HEK293 (cell line): ENCODE measurements at regions not wholly inside any gene's neighbourhood (a gene's known extent, or its start where the extent isn't known, plus 50 kb on each side); places are given as distances from the start of the nearest gene placed in this dataset.

Experiments used
- CTCF ChIA-PET: fragments of 350-600 bp; formaldehyde crosslinking; extraction: SDS; loops from one replicate; lab custom pipeline; 2021; ENCODE audit warnings: antibody characterized with exemption; lab: Yijun Ruan, JAX
- POLR2A ChIA-PET: fragments of 300-600 bp; formaldehyde crosslinking; extraction: SDS; loops from one replicate; lab custom pipeline; 2020; ENCODE audit warnings: antibody characterized with exemption, inconsistent platforms; lab: Yijun Ruan, JAX
- H3K27ac ChIP-seq: fragments of 200-500 bp; sonication (Bioruptor generic); 2 replicates; pipeline ENCODE4 v1.5.1; 2014; ENCODE audit warnings: low read depth, low read length, control low read depth, inconsistent platforms; ENCODE audit errors: extremely low read depth
- H3K36me3 ChIP-seq, 2 experiments: fragments of 200-500 bp in 1 of 2; sonication (Bioruptor generic) in 1 of 2; 1 replicate in 1 of 2; 2 replicates in 1 of 2; pipeline ENCODE4 v1.5.1; 2014 to 2017; ENCODE audit warnings: inconsistent platforms in 2 of 2, low read length in 2 of 2; ENCODE audit not compliant: control insufficient read depth in 2 of 2, insufficient read depth in 1 of 2
- H3K4me1 ChIP-seq: fragments of 200-500 bp; sonication (Bioruptor generic); 2 replicates; pipeline ENCODE4 v1.5.1; 2014; ENCODE audit warnings: mild to moderate bottlenecking, low read length, inconsistent platforms; ENCODE audit not compliant: control insufficient read depth, insufficient read depth
- H3K4me3 ChIP-seq: 2 replicates; pipeline ENCODE4 v1.5.1; 2011; ENCODE audit warnings: low read depth, mild to moderate bottlenecking, control low read depth, low read length, moderate library complexity
- H3K9me3 ChIP-seq: fragments of 200-500 bp; sonication (Bioruptor generic); 2 replicates; pipeline ENCODE4 v1.5.1; 2014; ENCODE audit warnings: low read depth, low read length, inconsistent platforms; ENCODE audit not compliant: control insufficient read depth, insufficient read depth
- GFI1B ChIP-seq: fragments of 450-650 bp; formaldehyde crosslinking; IDR thresholded peaks from 2 replicates; pipeline ENCODE4 v1.5.1; 2016; ENCODE audit warnings: missing biosample characterization, missing genetic modification characterization
- GLIS1 ChIP-seq: fragments of 450-650 bp; formaldehyde crosslinking; IDR thresholded peaks from 2 replicates; pipeline ENCODE4 v1.5.1; 2016; ENCODE audit warnings: missing biosample characterization, missing genetic modification characterization
- SALL2 ChIP-seq: fragments of 450-650 bp; formaldehyde crosslinking; IDR thresholded peaks from 2 replicates; pipeline ENCODE4 v1.5.0; 2017; ENCODE audit warnings: missing biosample characterization, mild to moderate bottlenecking, missing genetic modification characterization, borderline replicate concordance
- SCRT1 ChIP-seq: fragments of 450-650 bp; formaldehyde crosslinking; IDR thresholded peaks from 2 replicates; pipeline ENCODE4 v1.5.1; 2016; ENCODE audit warnings: missing biosample characterization, missing genetic modification characterization, borderline replicate concordance
- YY1 ChIP-seq: fragments of 450-650 bp; formaldehyde crosslinking; IDR thresholded peaks from 2 replicates; pipeline ENCODE4 v1.5.1; 2018; ENCODE audit warnings: missing biosample characterization, missing genetic modification characterization
- ZFHX2 ChIP-seq: fragments of 450-650 bp; formaldehyde crosslinking; conservative IDR thresholded peaks from 2 replicates; pipeline ENCODE4 v1.5.1; 2016; ENCODE audit warnings: missing biosample characterization, missing genetic modification characterization
- ZNF221 ChIP-seq: fragments of 450-650 bp; formaldehyde crosslinking; IDR thresholded peaks from 2 replicates; pipeline ENCODE4 v1.5.1; 2017; ENCODE audit warnings: missing biosample characterization, missing genetic modification characterization, borderline replicate concordance
- ZNF366 ChIP-seq: fragments of 450-650 bp; formaldehyde crosslinking; conservative IDR thresholded peaks from 2 replicates; pipeline ENCODE4 v1.5.1; 2016; ENCODE audit warnings: missing biosample characterization, missing genetic modification characterization
- ZNF621 ChIP-seq: fragments of 450-650 bp; formaldehyde crosslinking; IDR thresholded peaks from 2 replicates; pipeline ENCODE4 v1.5.1; 2017; ENCODE audit warnings: missing biosample characterization, missing genetic modification characterization
- ZNF701 ChIP-seq: fragments of 450-650 bp; formaldehyde crosslinking; IDR thresholded peaks from 2 replicates; pipeline ENCODE4 v1.5.1; 2016; ENCODE audit warnings: missing biosample characterization, missing genetic modification characterization
- ZNF768 ChIP-seq: fragments of 450-650 bp; formaldehyde crosslinking; IDR thresholded peaks from 2 replicates; pipeline ENCODE4 v1.5.1; 2018; ENCODE audit warnings: missing biosample characterization, mild to moderate bottlenecking, missing genetic modification characterization
- ZNF837 ChIP-seq: fragments of 450-650 bp; formaldehyde crosslinking; IDR thresholded peaks from 2 replicates; pipeline ENCODE4 v1.5.1; 2016; ENCODE audit warnings: missing biosample characterization, missing genetic modification characterization
- TF ChIP-seq, protein P1 (sequence below): fragments of 450-650 bp; formaldehyde crosslinking; IDR thresholded peaks from 2 replicates; pipeline ENCODE4 v1.5.1; 2016; ENCODE audit warnings: missing biosample characterization, missing genetic modification characterization
- TF ChIP-seq, protein P2 (sequence below): fragments of 450-650 bp; formaldehyde crosslinking; IDR thresholded peaks from 2 replicates; pipeline ENCODE4 v1.5.1; 2016; ENCODE audit warnings: missing biosample characterization, missing genetic modification characterization
- TF ChIP-seq, protein P3 (sequence below): fragments of 450-650 bp; formaldehyde crosslinking; IDR thresholded peaks from 2 replicates; pipeline ENCODE4 v1.5.1; 2016; ENCODE audit warnings: missing biosample characterization, missing genetic modification characterization, borderline replicate concordance
- TF ChIP-seq, protein P4 (sequence below): fragments of 450-650 bp; formaldehyde crosslinking; IDR thresholded peaks from 2 replicates; pipeline ENCODE4 v1.5.1; 2016; ENCODE audit warnings: missing biosample characterization, missing genetic modification characterization
- TF ChIP-seq, protein P5 (sequence below): fragments of 450-650 bp; formaldehyde crosslinking; IDR thresholded peaks from 2 replicates; pipeline ENCODE4 v1.5.1; 2016; ENCODE audit warnings: missing biosample characterization, missing genetic modification characterization, borderline replicate concordance
- TF ChIP-seq, protein P6 (sequence below): fragments of 450-650 bp; formaldehyde crosslinking; IDR thresholded peaks from 2 replicates; pipeline ENCODE4; 2016; ENCODE audit warnings: missing biosample characterization, missing genetic modification characterization
- TF ChIP-seq, protein P7 (sequence below): fragments of 450-650 bp; formaldehyde crosslinking; IDR thresholded peaks from 2 replicates; pipeline ENCODE4 v1.5.1; 2016; ENCODE audit warnings: missing biosample characterization, missing genetic modification characterization, low read depth

DNA sequence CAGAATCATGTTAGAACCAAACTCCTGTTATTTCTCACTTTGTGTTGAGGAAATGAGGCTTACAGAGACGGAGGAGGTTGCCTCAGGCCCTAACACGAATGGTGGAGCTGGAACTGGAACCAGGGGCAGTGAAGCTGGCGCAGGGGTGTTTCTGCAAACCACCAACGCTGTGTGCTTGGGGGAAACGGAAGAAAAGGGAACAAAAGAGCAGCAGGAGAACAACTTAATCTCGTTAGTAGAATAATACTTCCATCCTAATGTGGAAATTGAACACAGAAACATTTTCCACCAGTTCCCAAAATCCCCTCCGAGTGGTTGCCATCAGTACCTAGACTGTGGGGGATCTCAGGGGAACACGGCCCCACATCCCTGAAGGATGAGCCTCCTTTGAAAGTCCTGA, 103.4 kb upstream of the FRMD1 start:
- CTCF ChIA-PET: no interaction called here
- no peak overlapping the region for H3K27ac ChIP-seq

More for the DNA sequence above, 103.4 kb upstream of the FRMD1 start:
- Histone ChIP-seq H3K4me3 (no peak overlapping the region), H3K36me3 (no peaks in the 10 kb centered on the region), H3K9me3 (no peaks in the 10 kb centered on the region), H3K4me1 (no peaks in the 10 kb centered on the region)
- POLR2A ChIA-PET: no interaction called here
- TF ChIP-seq ZNF221 (no peak), ZNF621 (tag by site-specific recombination) (no peak), ZNF768 (tag by site-specific recombination) (no peak), GFI1B (tag by site-specific recombination) (no peak), ZFHX2 (tag by site-specific recombination) (no peak), YY1 (tag by site-specific recombination) (no peak), ZNF701 (no peak), SALL2 (no peak), GLIS1 (tag by site-specific recombination) (no peak), ZNF837 (tag by site-specific recombination) (no peak), ZNF366 (no peak), SCRT1 (no peak)
- TF ChIP-seq, protein P1, sequence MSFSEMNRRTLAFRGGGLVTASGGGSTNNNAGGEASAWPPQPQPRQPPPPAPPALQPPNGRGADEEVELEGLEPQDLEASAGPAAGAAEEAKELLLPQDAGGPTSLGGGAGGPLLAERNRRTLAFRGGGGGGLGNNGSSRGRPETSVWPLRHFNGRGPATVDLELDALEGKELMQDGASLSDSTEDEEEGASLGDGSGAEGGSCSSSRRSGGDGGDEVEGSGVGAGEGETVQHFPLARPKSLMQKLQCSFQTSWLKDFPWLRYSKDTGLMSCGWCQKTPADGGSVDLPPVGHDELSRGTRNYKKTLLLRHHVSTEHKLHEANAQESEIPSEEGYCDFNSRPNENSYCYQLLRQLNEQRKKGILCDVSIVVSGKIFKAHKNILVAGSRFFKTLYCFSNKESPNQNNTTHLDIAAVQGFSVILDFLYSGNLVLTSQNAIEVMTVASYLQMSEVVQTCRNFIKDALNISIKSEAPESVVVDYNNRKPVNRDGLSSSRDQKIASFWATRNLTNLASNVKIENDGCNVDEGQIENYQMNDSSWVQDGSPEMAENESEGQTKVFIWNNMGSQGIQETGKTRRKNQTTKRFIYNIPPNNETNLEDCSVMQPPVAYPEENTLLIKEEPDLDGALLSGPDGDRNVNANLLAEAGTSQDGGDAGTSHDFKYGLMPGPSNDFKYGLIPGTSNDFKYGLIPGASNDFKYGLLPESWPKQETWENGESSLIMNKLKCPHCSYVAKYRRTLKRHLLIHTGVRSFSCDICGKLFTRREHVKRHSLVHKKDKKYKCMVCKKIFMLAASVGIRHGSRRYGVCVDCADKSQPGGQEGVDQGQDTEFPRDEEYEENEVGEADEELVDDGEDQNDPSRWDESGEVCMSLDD (tag by site-specific recombination): no peak
- TF ChIP-seq, protein P2, sequence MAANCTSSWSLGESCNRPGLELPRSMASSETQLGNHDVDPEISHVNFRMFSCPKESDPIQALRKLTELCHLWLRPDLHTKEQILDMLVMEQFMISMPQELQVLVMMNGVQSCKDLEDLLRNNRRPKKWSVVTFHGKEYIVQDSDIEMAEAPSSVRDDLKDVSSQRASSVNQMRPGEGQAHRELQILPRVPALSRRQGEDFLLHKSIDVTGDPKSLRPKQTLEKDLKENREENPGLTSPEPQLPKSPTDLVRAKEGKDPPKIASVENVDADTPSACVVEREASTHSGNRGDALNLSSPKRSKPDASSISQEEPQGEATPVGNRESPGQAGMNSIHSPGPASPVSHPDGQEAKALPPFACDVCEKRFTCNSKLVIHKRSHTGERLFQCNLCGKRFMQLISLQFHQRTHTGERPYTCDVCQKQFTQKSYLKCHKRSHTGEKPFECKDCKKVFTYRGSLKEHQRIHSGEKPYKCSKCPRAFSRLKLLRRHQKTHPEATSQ (tag by site-specific recombination): no peak
- TF ChIP-seq, protein P3, sequence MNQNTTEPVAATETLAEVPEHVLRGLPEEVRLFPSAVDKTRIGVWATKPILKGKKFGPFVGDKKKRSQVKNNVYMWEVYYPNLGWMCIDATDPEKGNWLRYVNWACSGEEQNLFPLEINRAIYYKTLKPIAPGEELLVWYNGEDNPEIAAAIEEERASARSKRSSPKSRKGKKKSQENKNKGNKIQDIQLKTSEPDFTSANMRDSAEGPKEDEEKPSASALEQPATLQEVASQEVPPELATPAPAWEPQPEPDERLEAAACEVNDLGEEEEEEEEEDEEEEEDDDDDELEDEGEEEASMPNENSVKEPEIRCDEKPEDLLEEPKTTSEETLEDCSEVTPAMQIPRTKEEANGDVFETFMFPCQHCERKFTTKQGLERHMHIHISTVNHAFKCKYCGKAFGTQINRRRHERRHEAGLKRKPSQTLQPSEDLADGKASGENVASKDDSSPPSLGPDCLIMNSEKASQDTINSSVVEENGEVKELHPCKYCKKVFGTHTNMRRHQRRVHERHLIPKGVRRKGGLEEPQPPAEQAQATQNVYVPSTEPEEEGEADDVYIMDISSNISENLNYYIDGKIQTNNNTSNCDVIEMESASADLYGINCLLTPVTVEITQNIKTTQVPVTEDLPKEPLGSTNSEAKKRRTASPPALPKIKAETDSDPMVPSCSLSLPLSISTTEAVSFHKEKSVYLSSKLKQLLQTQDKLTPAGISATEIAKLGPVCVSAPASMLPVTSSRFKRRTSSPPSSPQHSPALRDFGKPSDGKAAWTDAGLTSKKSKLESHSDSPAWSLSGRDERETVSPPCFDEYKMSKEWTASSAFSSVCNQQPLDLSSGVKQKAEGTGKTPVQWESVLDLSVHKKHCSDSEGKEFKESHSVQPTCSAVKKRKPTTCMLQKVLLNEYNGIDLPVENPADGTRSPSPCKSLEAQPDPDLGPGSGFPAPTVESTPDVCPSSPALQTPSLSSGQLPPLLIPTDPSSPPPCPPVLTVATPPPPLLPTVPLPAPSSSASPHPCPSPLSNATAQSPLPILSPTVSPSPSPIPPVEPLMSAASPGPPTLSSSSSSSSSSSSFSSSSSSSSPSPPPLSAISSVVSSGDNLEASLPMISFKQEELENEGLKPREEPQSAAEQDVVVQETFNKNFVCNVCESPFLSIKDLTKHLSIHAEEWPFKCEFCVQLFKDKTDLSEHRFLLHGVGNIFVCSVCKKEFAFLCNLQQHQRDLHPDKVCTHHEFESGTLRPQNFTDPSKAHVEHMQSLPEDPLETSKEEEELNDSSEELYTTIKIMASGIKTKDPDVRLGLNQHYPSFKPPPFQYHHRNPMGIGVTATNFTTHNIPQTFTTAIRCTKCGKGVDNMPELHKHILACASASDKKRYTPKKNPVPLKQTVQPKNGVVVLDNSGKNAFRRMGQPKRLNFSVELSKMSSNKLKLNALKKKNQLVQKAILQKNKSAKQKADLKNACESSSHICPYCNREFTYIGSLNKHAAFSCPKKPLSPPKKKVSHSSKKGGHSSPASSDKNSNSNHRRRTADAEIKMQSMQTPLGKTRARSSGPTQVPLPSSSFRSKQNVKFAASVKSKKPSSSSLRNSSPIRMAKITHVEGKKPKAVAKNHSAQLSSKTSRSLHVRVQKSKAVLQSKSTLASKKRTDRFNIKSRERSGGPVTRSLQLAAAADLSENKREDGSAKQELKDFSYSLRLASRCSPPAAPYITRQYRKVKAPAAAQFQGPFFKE (tag by site-specific recombination): no peak
- TF ChIP-seq, protein P4, sequence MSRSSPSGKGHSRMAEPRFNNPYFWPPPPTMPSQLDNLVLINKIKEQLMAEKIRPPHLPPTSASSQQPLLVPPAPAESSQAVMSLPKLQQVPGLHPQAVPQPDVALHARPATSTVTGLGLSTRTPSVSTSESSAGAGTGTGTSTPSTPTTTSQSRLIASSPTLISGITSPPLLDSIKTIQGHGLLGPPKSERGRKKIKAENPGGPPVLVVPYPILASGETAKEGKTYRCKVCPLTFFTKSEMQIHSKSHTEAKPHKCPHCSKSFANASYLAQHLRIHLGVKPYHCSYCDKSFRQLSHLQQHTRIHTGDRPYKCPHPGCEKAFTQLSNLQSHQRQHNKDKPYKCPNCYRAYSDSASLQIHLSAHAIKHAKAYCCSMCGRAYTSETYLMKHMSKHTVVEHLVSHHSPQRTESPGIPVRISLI (tag by site-specific recombination): no peak
- TF ChIP-seq, protein P5, sequence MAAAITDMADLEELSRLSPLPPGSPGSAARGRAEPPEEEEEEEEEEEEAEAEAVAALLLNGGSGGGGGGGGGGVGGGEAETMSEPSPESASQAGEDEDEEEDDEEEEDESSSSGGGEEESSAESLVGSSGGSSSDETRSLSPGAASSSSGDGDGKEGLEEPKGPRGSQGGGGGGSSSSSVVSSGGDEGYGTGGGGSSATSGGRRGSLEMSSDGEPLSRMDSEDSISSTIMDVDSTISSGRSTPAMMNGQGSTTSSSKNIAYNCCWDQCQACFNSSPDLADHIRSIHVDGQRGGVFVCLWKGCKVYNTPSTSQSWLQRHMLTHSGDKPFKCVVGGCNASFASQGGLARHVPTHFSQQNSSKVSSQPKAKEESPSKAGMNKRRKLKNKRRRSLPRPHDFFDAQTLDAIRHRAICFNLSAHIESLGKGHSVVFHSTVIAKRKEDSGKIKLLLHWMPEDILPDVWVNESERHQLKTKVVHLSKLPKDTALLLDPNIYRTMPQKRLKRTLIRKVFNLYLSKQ (tag by site-specific recombination): no peak
- TF ChIP-seq, protein P6, sequence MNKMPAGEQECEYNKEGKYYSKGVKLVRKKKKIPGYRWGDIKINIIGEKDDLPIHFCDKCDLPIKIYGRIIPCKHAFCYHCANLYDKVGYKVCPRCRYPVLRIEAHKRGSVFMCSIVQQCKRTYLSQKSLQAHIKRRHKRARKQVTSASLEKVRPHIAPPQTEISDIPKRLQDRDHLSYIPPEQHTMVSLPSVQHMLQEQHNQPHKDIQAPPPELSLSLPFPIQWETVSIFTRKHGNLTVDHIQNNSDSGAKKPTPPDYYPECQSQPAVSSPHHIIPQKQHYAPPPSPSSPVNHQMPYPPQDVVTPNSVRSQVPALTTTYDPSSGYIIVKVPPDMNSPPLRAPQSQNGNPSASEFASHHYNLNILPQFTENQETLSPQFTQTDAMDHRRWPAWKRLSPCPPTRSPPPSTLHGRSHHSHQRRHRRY (tag by site-specific recombination): no peak
- TF ChIP-seq, protein P7, sequence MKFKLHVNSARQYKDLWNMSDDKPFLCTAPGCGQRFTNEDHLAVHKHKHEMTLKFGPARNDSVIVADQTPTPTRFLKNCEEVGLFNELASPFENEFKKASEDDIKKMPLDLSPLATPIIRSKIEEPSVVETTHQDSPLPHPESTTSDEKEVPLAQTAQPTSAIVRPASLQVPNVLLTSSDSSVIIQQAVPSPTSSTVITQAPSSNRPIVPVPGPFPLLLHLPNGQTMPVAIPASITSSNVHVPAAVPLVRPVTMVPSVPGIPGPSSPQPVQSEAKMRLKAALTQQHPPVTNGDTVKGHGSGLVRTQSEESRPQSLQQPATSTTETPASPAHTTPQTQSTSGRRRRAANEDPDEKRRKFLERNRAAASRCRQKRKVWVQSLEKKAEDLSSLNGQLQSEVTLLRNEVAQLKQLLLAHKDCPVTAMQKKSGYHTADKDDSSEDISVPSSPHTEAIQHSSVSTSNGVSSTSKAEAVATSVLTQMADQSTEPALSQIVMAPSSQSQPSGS (tag by site-specific recombination): no peak
